HUES48 (cell line): ENCODE measurements at regions not wholly inside any gene's neighbourhood (a gene's known extent, or its start where the extent isn't known, plus 50 kb on each side); places are given as distances from the start of the nearest gene placed in this dataset.

Source experiments
- H3K27ac ChIP-seq: one replicate; pipeline ENCODE4 v1.7.0; 2013; ENCODE audit warnings: low read depth, low read length, inconsistent platforms
- H3K27me3 ChIP-seq: 2 replicates; pipeline ENCODE4 v1.6.1; 2013; ENCODE audit warnings: mild to moderate bottlenecking, low read length; ENCODE audit not compliant: control insufficient read depth, insufficient read depth
- H3K36me3 ChIP-seq: 2 replicates; pipeline ENCODE4 v1.6.1; 2013; ENCODE audit warnings: low read length; ENCODE audit not compliant: control insufficient read depth, insufficient read depth
- H3K4me1 ChIP-seq: 2 replicates; pipeline ENCODE4 v1.6.1; 2013; ENCODE audit warnings: mild to moderate bottlenecking, low read length; ENCODE audit not compliant: control insufficient read depth, insufficient read depth
- H3K4me3 ChIP-seq: 2 replicates; pipeline ENCODE4 v1.5.1; 2013; ENCODE audit warnings: mild to moderate bottlenecking, low read depth, low read length
- H3K9ac ChIP-seq: 2 replicates; pipeline ENCODE4 v1.6.1; 2013; ENCODE audit warnings: mild to moderate bottlenecking, low read depth, low read length, moderate library complexity
- H3K9me3 ChIP-seq: 2 replicates; pipeline ENCODE4 v1.6.1; 2013; ENCODE audit warnings: low read length; ENCODE audit not compliant: control insufficient read depth, insufficient read depth

DNA sequence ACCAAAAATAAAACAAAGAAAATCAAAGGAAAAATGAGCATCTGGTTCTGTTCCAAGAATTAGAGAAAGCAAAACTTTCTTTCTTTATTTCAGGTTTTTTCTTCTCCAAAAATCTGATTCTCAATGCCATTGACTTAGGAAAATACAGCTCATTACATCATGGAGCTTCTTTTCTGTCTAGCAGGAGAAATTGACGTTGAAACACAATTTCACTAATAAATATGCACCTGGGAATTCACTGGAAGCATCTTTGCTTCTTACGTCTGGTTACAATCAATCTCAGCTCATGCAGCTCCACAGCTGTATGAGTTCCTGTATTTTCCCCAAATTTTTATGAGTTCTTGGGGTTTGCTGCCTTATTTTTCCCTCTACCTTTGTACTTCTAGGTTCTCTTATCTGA, 1568.6 kb upstream of the GOT2 start:
- Histone ChIP-seq H3K4me3 (no peak overlapping the region), H3K9me3 (no peaks in the 10 kb centered on the region), H3K27me3 (no peaks in the 10 kb centered on the region)

DNA sequence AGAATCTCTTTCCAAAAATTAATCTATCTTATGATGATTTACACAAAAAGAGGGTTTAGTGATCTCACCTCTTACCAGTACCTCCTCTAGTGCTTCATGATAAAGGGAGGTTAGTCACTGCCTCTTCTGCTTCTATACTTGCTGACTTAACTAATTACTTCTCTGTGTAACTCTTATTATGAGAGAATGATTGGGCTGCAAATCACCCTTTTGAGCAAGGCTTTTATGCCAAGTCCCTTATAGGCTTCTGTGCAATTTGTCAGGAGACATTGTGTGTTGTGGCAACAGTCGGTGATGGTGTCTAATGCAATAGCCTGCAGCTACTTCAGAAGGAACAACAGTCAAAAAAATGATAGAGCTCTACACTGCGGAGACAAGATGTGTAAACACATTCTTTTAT, 1568.1 kb upstream of the GOT2 start:
- Histone ChIP-seq H3K4me3 (no peak overlapping the region), H3K4me1 (no peaks in the 10 kb centered on the region), H3K9me3 (no peaks in the 10 kb centered on the region), H3K36me3 (no peaks in the 10 kb centered on the region), H3K27ac (no peak overlapping the region), H3K9ac (no peak overlapping the region), H3K27me3 (no peaks in the 10 kb centered on the region)

More for the DNA sequence above, 1568.6 kb upstream of the GOT2 start:
- H3K9ac ChIP-seq = no peak overlapping the region
- no peak overlapping the region for H3K27ac ChIP-seq
- H3K36me3 ChIP-seq = no peaks in the 10 kb centered on the region
- H3K4me1 ChIP-seq = no peaks in the 10 kb centered on the region

DNA sequence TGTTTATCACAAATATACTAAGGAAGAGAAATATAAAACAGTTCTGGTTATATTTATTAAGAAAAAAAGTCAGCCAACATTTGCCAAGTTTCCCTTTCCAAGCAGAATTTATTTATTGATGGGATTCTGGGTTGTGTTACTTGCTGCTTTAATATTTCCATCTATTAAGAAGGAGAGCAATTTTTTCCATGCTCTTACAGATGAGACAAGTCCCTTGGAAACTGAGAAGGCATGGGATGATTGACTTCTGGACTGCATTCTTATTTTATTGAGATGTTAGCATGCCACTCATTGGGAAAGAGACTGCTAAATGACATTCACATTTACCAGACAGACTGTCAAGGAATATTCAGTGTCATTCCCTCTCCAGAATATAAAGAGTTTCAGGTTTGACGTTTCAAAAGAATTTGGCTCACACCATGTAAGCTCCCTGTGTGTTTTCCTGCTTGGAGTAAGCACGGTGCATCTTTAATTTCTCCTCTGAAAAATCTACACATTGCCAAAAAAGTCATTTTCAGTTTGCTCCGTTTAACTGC, 1565.2 kb upstream of the GOT2 start:
- H3K27me3 ChIP-seq = no peaks in the 10 kb centered on the region
- no peaks in the 10 kb centered on the region for H3K4me1 ChIP-seq
- no peak overlapping the region for H3K9ac ChIP-seq
- no peak overlapping the region for H3K27ac ChIP-seq
- H3K36me3 ChIP-seq = no peaks in the 10 kb centered on the region
- H3K4me3 ChIP-seq = no peak overlapping the region
- H3K9me3 ChIP-seq = no peaks in the 10 kb centered on the region

DNA sequence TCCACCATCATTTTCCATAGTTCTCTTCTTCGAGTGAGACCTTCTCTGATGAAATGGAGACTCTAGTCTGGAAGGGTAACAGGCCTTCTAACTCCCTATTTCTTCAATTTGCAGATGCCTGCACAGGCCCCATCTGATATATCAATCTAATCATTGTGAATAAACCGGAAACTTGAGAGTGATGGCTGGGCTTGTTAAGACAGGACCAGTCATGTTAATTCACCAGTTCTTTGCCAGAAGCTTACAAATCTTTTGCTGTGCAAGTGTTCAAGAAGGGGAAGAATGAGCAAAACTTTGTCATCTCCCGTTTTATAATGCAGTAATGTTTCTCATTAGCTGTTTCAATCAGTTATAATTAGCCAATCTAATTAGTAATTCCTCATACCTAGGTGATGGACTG, 1561.3 kb upstream of the GOT2 start:
- no peak overlapping the region for H3K4me3 ChIP-seq
- no peaks in the 10 kb centered on the region for H3K4me1 ChIP-seq
- H3K9me3 ChIP-seq = no peaks in the 10 kb centered on the region
- H3K9ac ChIP-seq = no peak overlapping the region
- H3K27ac ChIP-seq = no peak overlapping the region
- H3K27me3 ChIP-seq = no peaks in the 10 kb centered on the region
- H3K36me3 ChIP-seq = no peaks in the 10 kb centered on the region

DNA sequence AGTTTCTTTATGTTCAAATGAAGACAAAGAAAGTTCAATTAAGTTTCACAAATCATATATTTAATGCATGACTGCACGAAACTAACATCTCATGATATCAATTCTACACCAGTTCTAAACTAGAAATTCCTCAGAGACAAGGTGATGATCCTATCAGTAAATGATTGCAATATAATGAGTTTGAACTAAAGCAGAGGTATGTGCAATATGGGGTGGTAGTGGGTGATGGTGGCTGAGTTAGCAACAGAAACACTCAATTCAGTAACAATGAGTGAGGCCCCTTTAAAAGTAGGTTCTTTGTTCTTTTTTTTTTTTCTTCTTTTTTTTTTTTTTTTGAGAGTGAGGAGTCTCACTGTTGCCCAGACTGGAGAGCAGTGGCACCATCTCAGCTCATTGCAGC, 1551.7 kb upstream of the GOT2 start:
- H3K36me3 ChIP-seq = no peaks in the 10 kb centered on the region
- no peak overlapping the region for H3K27ac ChIP-seq
- H3K27me3 ChIP-seq = no peaks in the 10 kb centered on the region
- H3K9ac ChIP-seq = no peak overlapping the region
- no peaks in the 10 kb centered on the region for H3K4me1 ChIP-seq
- no peak overlapping the region for H3K4me3 ChIP-seq
- no peaks in the 10 kb centered on the region for H3K9me3 ChIP-seq

DNA sequence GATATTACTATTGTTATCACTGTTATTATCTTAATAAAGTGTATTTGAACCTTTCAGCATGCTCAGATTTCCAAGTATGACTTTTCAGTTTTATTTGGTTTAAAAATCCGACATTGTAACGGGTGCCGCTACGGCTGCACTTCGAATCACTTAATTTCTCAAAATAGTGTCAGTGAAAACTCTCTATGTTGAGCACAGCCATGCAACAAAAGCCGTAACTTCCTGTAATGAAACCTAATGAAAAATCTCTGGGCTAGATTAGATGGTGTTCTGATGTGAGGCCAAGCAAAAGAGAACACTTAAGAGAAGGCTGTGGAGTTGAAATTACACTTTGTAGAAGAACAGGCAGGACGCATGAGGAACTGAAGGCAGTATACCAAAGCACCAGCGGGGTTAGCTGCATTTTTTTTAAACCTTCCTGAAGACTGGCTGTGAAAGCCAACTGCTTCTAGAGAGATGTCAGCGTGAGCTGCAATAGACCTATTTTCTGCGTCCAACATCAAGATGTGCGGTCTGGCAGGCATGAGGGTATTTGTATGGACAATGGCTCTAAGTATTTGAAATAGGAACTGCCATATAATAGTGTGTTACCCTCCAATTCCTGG, 1545.0 kb upstream of the GOT2 start:
- H3K27ac ChIP-seq = no peak overlapping the region

DNA sequence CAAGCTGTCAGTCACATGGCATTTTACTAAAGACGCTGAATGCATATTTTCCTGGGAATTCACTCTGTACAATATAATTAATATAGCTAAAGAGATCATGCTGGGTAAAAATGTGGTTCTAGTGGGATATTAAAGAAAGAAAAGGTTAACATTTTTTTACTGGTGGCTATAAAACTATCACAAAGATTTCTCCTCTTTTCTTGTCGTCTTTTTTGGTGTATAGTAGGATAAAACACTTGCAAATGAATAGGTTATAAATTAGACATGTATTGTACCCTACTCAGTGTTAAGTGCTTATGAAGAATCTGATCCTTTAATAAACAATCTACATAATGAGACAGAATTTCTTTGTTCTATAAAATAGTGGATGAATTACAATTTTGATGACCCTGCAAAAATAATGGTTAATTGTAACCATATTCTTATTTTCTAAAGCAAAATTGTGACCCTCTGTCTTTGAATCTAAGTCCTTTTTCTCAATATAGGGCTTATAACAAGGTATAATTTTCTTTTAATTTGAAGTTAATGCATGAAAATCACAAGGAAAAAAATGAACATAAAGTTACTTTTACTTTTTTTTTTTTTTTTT, 1540.4 kb upstream of the GOT2 start:
- peaks cover 15% of the 10 kb centered on the region for H3K4me1 ChIP-seq

More for the DNA sequence above, 1545.0 kb upstream of the GOT2 start:
- no peaks in the 10 kb centered on the region for H3K4me1 ChIP-seq
- H3K27me3 ChIP-seq = no peaks in the 10 kb centered on the region
- H3K36me3 ChIP-seq = no peaks in the 10 kb centered on the region
- H3K9ac ChIP-seq = no peak overlapping the region
- no peak overlapping the region for H3K4me3 ChIP-seq
- H3K9me3 ChIP-seq = no peaks in the 10 kb centered on the region

DNA sequence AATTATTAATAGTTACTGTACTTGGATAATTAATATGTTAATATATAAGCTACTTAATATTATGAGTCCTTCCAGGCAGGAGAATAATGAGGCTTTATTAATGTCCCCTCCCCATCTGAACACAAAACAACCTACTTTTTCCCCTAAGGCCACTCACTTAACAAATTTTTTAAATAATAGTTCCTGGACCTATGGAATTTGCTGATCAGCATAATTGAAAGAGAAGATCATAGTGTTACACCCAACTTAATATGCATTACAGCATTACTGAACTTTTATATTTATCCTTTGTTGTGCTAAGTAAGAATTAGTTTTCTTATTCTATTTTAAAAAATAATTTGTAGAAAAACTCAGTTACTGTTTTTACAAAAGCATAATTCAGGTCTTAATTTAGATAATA, 1537.7 kb upstream of the GOT2 start:
- H3K4me1 ChIP-seq = peaks cover 15% of the 10 kb centered on the region
- no peak overlapping the region for H3K9ac ChIP-seq
- no peaks in the 10 kb centered on the region for H3K36me3 ChIP-seq
- no peak overlapping the region for H3K4me3 ChIP-seq
- H3K9me3 ChIP-seq = no peaks in the 10 kb centered on the region
- no peak overlapping the region for H3K27ac ChIP-seq
- H3K27me3 ChIP-seq = no peaks in the 10 kb centered on the region

More for the DNA sequence above, 1540.4 kb upstream of the GOT2 start:
- Histone ChIP-seq H3K27ac (no peak overlapping the region), H3K4me3 (no peak overlapping the region), H3K9me3 (no peaks in the 10 kb centered on the region), H3K9ac (no peak overlapping the region), H3K36me3 (no peaks in the 10 kb centered on the region), H3K27me3 (no peaks in the 10 kb centered on the region)

DNA sequence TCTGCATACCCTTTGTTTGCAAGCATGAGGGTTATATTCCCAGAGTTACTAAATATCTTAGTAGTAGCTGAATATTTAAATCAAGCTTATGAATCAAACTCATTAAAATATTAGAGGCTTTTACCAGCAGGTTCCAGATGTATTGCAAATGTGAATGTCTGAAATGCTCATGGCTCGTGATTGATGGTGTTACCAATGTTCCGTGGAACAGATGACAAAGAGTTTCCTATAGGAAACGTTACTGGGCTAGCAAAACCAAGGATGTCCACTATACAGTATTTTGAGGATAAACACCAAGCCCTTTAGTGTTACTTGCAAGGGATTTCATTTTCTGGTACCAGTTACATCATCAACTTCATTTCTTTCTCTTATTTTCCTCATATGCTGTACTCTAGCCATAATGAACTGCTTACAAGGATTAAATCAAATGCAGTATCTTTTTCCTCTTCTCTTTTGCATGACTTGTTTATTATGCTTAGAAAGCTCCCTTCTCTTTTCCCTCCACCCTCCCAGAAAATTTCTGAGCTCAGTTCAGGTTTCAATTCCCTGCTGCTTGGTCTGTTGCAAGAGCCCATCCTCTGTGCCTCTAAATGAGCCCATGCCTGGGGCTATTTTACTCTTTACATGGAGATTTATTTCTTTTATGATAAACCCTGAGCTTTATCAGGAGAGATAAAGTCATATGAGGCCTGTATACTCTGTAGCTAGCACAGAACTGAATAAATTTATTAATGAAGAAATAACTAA, 1537.1 kb upstream of the GOT2 start:
- no peaks in the 10 kb centered on the region for H3K9me3 ChIP-seq
- no peaks in the 10 kb centered on the region for H3K36me3 ChIP-seq
- H3K27me3 ChIP-seq = no peaks in the 10 kb centered on the region
- no peak overlapping the region for H3K9ac ChIP-seq
- peaks cover 15% of the 10 kb centered on the region for H3K4me1 ChIP-seq
- no peak overlapping the region for H3K27ac ChIP-seq
- no peak overlapping the region for H3K4me3 ChIP-seq

DNA sequence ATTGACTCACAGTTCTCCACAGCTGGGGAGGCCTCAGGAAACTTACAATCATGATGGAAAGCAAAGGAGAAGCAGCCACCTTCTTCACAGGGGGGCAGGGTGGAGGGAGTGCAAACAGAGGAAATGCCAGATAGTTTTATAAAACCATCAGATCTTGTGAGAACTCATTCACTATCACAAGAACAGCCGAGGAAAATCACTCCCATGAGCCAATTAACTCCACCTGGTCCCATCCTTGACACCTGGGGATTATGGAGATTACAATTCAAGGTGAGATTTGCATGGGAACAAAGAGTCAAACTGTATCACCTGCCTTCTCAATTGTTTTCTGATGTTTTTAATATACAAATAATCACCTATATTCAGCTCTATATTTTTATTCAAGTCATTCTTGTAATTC, 1527.3 kb upstream of the GOT2 start:
- H3K27ac ChIP-seq = no peak overlapping the region
- no peaks in the 10 kb centered on the region for H3K9me3 ChIP-seq

DNA sequence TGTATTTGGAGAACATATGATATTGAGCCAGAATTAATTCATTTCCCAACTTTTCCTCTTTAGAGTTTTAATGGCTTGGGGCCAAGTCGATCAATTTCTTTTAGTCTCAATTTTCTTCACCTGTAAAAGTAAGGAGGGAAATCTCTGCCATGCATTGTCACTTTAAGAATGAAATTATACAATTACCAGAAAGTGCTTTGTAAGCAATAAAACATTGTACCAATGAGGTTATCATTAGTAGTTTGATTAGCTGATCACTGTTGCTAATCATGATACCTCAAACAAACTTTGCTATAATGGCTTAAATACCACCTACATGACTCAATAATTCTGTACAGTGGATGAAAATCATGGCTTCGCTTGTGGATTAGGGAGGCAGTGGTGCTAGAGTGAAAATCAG, 1525.8 kb upstream of the GOT2 start:
- H3K9me3 ChIP-seq = no peaks in the 10 kb centered on the region
- H3K9ac ChIP-seq = no peak overlapping the region
- H3K4me1 ChIP-seq = no peaks in the 10 kb centered on the region
- H3K36me3 ChIP-seq = no peaks in the 10 kb centered on the region
- no peak overlapping the region for H3K27ac ChIP-seq
- no peaks in the 10 kb centered on the region for H3K27me3 ChIP-seq
- H3K4me3 ChIP-seq = no peak overlapping the region

More for the DNA sequence above, 1527.3 kb upstream of the GOT2 start:
- Histone ChIP-seq H3K9ac (no peak overlapping the region), H3K27me3 (no peaks in the 10 kb centered on the region), H3K36me3 (no peaks in the 10 kb centered on the region), H3K4me1 (no peaks in the 10 kb centered on the region), H3K4me3 (no peak overlapping the region)
